ENCODE measurements at regions not wholly inside any gene's neighbourhood (a gene's known extent, or its start where the extent isn't known, plus 50 kb on each side); places are given as distances from the start of the nearest gene placed in this dataset.

DNA sequence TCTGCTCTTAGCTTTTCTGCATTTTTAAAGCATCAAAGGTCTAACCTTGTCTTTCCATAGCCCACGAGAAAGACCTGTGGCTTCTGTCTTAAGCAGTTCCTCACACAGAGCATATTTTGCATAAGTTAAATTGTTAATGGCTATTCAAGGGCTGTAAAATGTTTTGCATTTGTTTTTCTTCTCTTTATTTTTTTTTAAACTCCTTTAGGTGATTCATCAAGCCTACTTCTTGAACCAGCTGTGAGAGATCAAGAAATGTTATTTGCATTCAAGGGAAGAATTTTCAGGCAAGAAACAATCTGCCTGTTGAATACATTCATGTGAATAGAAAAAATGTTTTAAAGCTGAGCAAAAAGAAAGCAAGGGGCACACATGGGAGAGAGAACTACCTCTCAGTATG lies 423.8 kb upstream of the FRG1 start:
- Histone ChIP-seq H3K9me2 (replicated peaks; ENCODE audit: control insufficient read depth, low read length) (no peaks in the 10 kb centered on the region), H3K4me3 (ENCODE audit: low read length) (no peak overlapping the region), H4K20me1 (ENCODE audit: control insufficient read depth, insufficient read depth, low read depth, low read length) (no peaks in the 10 kb centered on the region), H3K27ac (ENCODE audit: low read depth, low read length) (no peak overlapping the region), H3K36me3 (ENCODE audit: control insufficient read depth, low read length) (no peaks in the 10 kb centered on the region), H3K4me1 (ENCODE audit: control insufficient read depth, low read length) (no peaks in the 10 kb centered on the region), H3F3A (ENCODE audit: control insufficient read depth, insufficient read depth) (no peaks in the 10 kb centered on the region), H3K27me3 (ENCODE audit: control insufficient read depth, low read length) (no peaks in the 10 kb centered on the region), H3K79me2 (ENCODE audit: control insufficient read depth, low read length) (no peaks in the 10 kb centered on the region), H3K4me2 (ENCODE audit: low read length) (no peak overlapping the region), H3K9me3 (ENCODE audit: control insufficient read depth, insufficient read depth, low read length) (no peaks in the 10 kb centered on the region)
- TF ChIP-seq, protein P1, sequence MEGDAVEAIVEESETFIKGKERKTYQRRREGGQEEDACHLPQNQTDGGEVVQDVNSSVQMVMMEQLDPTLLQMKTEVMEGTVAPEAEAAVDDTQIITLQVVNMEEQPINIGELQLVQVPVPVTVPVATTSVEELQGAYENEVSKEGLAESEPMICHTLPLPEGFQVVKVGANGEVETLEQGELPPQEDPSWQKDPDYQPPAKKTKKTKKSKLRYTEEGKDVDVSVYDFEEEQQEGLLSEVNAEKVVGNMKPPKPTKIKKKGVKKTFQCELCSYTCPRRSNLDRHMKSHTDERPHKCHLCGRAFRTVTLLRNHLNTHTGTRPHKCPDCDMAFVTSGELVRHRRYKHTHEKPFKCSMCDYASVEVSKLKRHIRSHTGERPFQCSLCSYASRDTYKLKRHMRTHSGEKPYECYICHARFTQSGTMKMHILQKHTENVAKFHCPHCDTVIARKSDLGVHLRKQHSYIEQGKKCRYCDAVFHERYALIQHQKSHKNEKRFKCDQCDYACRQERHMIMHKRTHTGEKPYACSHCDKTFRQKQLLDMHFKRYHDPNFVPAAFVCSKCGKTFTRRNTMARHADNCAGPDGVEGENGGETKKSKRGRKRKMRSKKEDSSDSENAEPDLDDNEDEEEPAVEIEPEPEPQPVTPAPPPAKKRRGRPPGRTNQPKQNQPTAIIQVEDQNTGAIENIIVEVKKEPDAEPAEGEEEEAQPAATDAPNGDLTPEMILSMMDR (IDR thresholded peaks at IDR 0.05; ENCODE audit: low read depth, low read length, poor library complexity, severe bottlenecking): no peak
- no peak for TF ChIP-seq EZH2phosphoT487 (IDR thresholded peaks at IDR 0.05; ENCODE audit: borderline replicate concordance, low read length)

DNA sequence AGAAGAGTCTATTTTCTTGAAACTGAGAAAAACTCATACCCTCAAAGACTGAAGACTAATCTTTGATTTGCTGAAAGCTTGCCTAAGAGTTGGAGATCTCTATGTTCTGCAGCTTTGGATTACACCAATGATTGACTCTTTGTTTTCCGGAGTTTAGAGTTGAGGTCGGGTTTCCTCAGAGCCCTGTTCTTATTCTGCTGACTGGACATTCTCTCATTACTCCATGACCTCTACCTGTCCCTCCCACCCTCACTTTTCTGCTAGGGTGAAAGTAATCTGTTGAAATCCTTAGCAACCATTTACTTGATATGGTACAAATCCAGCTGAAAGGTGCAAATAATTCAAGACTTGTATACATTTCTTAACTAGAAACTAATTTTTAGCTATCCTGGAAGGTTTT lies 421.5 kb upstream of the FRG1 start:
- H3K79me2 ChIP-seq (ENCODE audit: control insufficient read depth, low read length): no peaks in the 10 kb centered on the region
- no peaks in the 10 kb centered on the region for H3F3A ChIP-seq (ENCODE audit: control insufficient read depth, insufficient read depth)
- no peak overlapping the region for H3K4me2 ChIP-seq (ENCODE audit: low read length)
- H3K4me3 ChIP-seq (ENCODE audit: low read length): no peak overlapping the region
- no peaks in the 10 kb centered on the region for H3K27me3 ChIP-seq (ENCODE audit: control insufficient read depth, low read length)
- no peaks in the 10 kb centered on the region for H4K20me1 ChIP-seq (ENCODE audit: control insufficient read depth, insufficient read depth, low read depth, low read length)
- no peaks in the 10 kb centered on the region for H3K9me3 ChIP-seq (ENCODE audit: control insufficient read depth, insufficient read depth, low read length)
- no peak for TF ChIP-seq EZH2phosphoT487 (IDR thresholded peaks at IDR 0.05; ENCODE audit: borderline replicate concordance, low read length)
- TF ChIP-seq, protein P1 (IDR thresholded peaks at IDR 0.05; ENCODE audit: low read depth, low read length, poor library complexity, severe bottlenecking): no peak
- H3K4me1 ChIP-seq (ENCODE audit: control insufficient read depth, low read length): no peaks in the 10 kb centered on the region
- H3K27ac ChIP-seq (ENCODE audit: low read depth, low read length): no peak overlapping the region
- H3K36me3 ChIP-seq (ENCODE audit: control insufficient read depth, low read length): no peaks in the 10 kb centered on the region
- no peaks in the 10 kb centered on the region for H3K9me2 ChIP-seq (replicated peaks; ENCODE audit: control insufficient read depth, low read length)

DNA sequence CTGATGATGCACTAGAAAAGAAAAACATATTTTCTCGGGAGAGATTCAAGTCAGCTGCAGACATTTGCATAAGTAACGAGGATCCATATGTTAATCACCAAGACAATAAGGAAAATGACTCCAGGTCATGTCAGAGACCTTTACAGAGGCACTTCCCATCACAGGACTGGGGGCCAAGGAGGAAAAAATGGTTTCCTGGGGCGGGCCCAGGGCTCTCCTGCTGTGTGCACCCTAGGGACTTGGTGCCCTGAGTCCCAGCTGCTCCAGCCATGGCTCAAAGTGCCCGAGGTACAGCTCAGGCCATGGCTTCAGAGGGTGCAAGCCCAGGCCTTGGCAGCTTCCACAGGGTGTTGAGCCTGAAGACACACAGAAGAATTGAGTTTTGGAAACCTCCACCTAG lies 415.4 kb upstream of the FRG1 start:
- no peaks in the 10 kb centered on the region for H3F3A ChIP-seq (ENCODE audit: control insufficient read depth, insufficient read depth)
- H3K27ac ChIP-seq (ENCODE audit: low read depth, low read length): no peak overlapping the region
- no peaks in the 10 kb centered on the region for H3K9me2 ChIP-seq (replicated peaks; ENCODE audit: control insufficient read depth, low read length)
- peaks cover 9% of the 10 kb centered on the region; the same call in 1 of the 2 replicates for H3K9me3 ChIP-seq (ENCODE audit: control insufficient read depth, insufficient read depth, low read length)
- no peaks in the 10 kb centered on the region for H3K36me3 ChIP-seq (ENCODE audit: control insufficient read depth, low read length)
- H3K79me2 ChIP-seq (ENCODE audit: control insufficient read depth, low read length): no peaks in the 10 kb centered on the region
- H3K4me1 ChIP-seq (ENCODE audit: control insufficient read depth, low read length): no peaks in the 10 kb centered on the region
- H3K4me2 ChIP-seq (ENCODE audit: low read length): no peak overlapping the region
- TF ChIP-seq, protein P1 (IDR thresholded peaks at IDR 0.05; ENCODE audit: low read depth, low read length, poor library complexity, severe bottlenecking): no peak
- TF ChIP-seq EZH2phosphoT487 (IDR thresholded peaks at IDR 0.05; ENCODE audit: borderline replicate concordance, low read length): no peak
- no peak overlapping the region for H3K4me3 ChIP-seq (ENCODE audit: low read length)
- no peaks in the 10 kb centered on the region for H3K27me3 ChIP-seq (ENCODE audit: control insufficient read depth, low read length)
- no peaks in the 10 kb centered on the region for H4K20me1 ChIP-seq (ENCODE audit: control insufficient read depth, insufficient read depth, low read depth, low read length)

DNA sequence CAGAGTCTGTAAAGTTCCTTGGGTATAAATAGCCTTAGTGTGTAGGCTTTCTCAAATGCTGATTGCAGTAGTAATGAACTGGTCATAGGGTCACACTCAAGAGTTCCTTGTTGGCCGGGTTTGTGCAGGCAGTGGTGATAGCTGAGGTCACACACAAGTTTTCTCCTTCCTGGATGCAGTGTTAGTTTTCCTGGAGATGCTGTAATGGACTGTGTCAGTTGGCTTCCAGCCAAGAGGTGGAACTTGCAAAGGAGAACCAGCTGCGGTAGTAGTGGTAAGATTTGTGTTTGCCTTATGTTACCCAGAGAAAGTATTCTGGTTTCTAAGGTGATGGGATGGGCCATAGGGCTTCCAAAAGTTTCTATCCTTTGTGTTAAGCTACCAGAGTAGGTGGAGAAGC lies 409.8 kb upstream of the FRG1 start:
- Histone ChIP-seq H3K9me2 (replicated peaks; ENCODE audit: control insufficient read depth, low read length) (no peaks in the 10 kb centered on the region), H3F3A (ENCODE audit: control insufficient read depth, insufficient read depth) (no peaks in the 10 kb centered on the region), H3K79me2 (ENCODE audit: control insufficient read depth, low read length) (no peaks in the 10 kb centered on the region), H3K4me1 (ENCODE audit: control insufficient read depth, low read length) (no peaks in the 10 kb centered on the region), H3K27me3 (ENCODE audit: control insufficient read depth, low read length) (no peaks in the 10 kb centered on the region), H4K20me1 (ENCODE audit: control insufficient read depth, insufficient read depth, low read depth, low read length) (no peaks in the 10 kb centered on the region), H3K4me3 (ENCODE audit: low read length) (no peak overlapping the region), H3K36me3 (ENCODE audit: control insufficient read depth, low read length) (no peaks in the 10 kb centered on the region), H3K27ac (ENCODE audit: low read depth, low read length) (no peak overlapping the region), H3K9me3 (ENCODE audit: control insufficient read depth, insufficient read depth, low read length) (peaks cover 8% of the 10 kb centered on the region; the same call in 1 of the 2 replicates), H3K4me2 (ENCODE audit: low read length) (no peak overlapping the region)
- TF ChIP-seq, protein P1 (IDR thresholded peaks at IDR 0.05; ENCODE audit: low read depth, low read length, poor library complexity, severe bottlenecking): no peak
- no peak for TF ChIP-seq EZH2phosphoT487 (IDR thresholded peaks at IDR 0.05; ENCODE audit: borderline replicate concordance, low read length)

Data from DOHH2 (cell line).